ENCODE measurements at regions not wholly inside any gene's neighbourhood (a gene's known extent, or its start where the extent isn't known, plus 50 kb on each side); places are given as distances from the start of the nearest gene placed in this dataset.

- peak; percentile 57 for DNase-seq (ENCODE audit: low read depth, low spot score)
- in situ Hi-C loops (cut with HindIII; ENCODE audit: low pct_unique_long_range_greater_than_20kb, low sequenced_read_pairs), result no loop called here
Observed at GRCh38 chr7:131753620-131754222, 197.3 kb upstream of the PODXL start.

GRCh38 chr7:131747658-131748232 is 191.3 kb upstream of the PODXL start:
- DNase-seq (ENCODE audit: low read depth, low spot score), result no peak
- in situ Hi-C loops (cut with HindIII; ENCODE audit: low pct_unique_long_range_greater_than_20kb, low sequenced_read_pairs), result no loop called here

- peak; percentile 28 for DNase-seq (ENCODE audit: low read depth, low spot score)
- in situ Hi-C loops (cut with HindIII; ENCODE audit: low pct_unique_long_range_greater_than_20kb, low sequenced_read_pairs), result no loop called here
Observed at GRCh38 chr7:131745390-131746248, 189.2 kb upstream of the PODXL start.

GRCh38 chr7:131741446-131741845 is 185.0 kb upstream of the PODXL start:
- DNase-seq (ENCODE audit: low read depth, low spot score), result no peak
- in situ Hi-C loops (cut with HindIII; ENCODE audit: low pct_unique_long_range_greater_than_20kb, low sequenced_read_pairs), result no loop called here

- in situ Hi-C loops (cut with HindIII; ENCODE audit: low pct_unique_long_range_greater_than_20kb, low sequenced_read_pairs), result no loop called here
- DNase-seq (ENCODE audit: low read depth, low spot score), result no peak
Observed at GRCh38 chr7:131737746-131738465, 181.5 kb upstream of the PODXL start.

GRCh38 chr7:131735101-131735500 is 178.7 kb upstream of the PODXL start:
- no peak for DNase-seq (ENCODE audit: low read depth, low spot score)
- in situ Hi-C loops (cut with HindIII; ENCODE audit: low pct_unique_long_range_greater_than_20kb, low sequenced_read_pairs), result no loop called here

- in situ Hi-C loops (cut with HindIII; ENCODE audit: low pct_unique_long_range_greater_than_20kb, low sequenced_read_pairs), result no loop called here
- DNase-seq (ENCODE audit: low read depth, low spot score), result no peak
Observed at GRCh38 chr7:131733604-131734003, 177.2 kb upstream of the PODXL start.

- in situ Hi-C loops (cut with HindIII; ENCODE audit: low pct_unique_long_range_greater_than_20kb, low sequenced_read_pairs), result no loop called here
- no peak for DNase-seq (ENCODE audit: low read depth, low spot score)
Observed at GRCh38 chr7:131727189-131727588, 170.8 kb upstream of the PODXL start.

GRCh38 chr7:131726686-131727085 is 170.3 kb upstream of the PODXL start:
- in situ Hi-C loops (cut with HindIII; ENCODE audit: low pct_unique_long_range_greater_than_20kb, low sequenced_read_pairs), result no loop called here
- no peak for DNase-seq (ENCODE audit: low read depth, low spot score)

- in situ Hi-C loops (cut with HindIII; ENCODE audit: low pct_unique_long_range_greater_than_20kb, low sequenced_read_pairs), result no loop called here
- DNase-seq (ENCODE audit: low read depth, low spot score), result no peak
Observed at GRCh38 chr7:131726031-131726430, 169.6 kb upstream of the PODXL start.

GRCh38 chr7:131724776-131725345 is 168.4 kb upstream of the PODXL start:
- DNase-seq (ENCODE audit: low read depth, low spot score), result no peak
- in situ Hi-C loops (cut with HindIII; ENCODE audit: low pct_unique_long_range_greater_than_20kb, low sequenced_read_pairs), result no loop called here

GRCh38 chr7:131723926-131724325 is 167.5 kb upstream of the PODXL start:
- in situ Hi-C loops (cut with HindIII; ENCODE audit: low pct_unique_long_range_greater_than_20kb, low sequenced_read_pairs), result no loop called here
- DNase-seq (ENCODE audit: low read depth, low spot score), result peak; percentile 49

GRCh38 chr7:131722371-131722770 is 165.9 kb upstream of the PODXL start:
- no peak for DNase-seq (ENCODE audit: low read depth, low spot score)
- in situ Hi-C loops (cut with HindIII; ENCODE audit: low pct_unique_long_range_greater_than_20kb, low sequenced_read_pairs), result no loop called here

GRCh38 chr7:131721660-131722059 is 165.2 kb upstream of the PODXL start:
- in situ Hi-C loops (cut with HindIII; ENCODE audit: low pct_unique_long_range_greater_than_20kb, low sequenced_read_pairs), result no loop called here
- DNase-seq (ENCODE audit: low read depth, low spot score), result no peak

GRCh38 chr7:131720703-131721102 is 164.3 kb upstream of the PODXL start:
- in situ Hi-C loops (cut with HindIII; ENCODE audit: low pct_unique_long_range_greater_than_20kb, low sequenced_read_pairs), result no loop called here
- no peak for DNase-seq (ENCODE audit: low read depth, low spot score)

GRCh38 chr7:131717181-131717580 is 160.8 kb upstream of the PODXL start:
- in situ Hi-C loops (cut with HindIII; ENCODE audit: low pct_unique_long_range_greater_than_20kb, low sequenced_read_pairs), result no loop called here
- no peak for DNase-seq (ENCODE audit: low read depth, low spot score)

GRCh38 chr7:131699323-131699722 is 142.9 kb upstream of the PODXL start:
- no peak for DNase-seq (ENCODE audit: low read depth, low spot score)
- in situ Hi-C loops (cut with HindIII; ENCODE audit: low pct_unique_long_range_greater_than_20kb, low sequenced_read_pairs), result no loop called here
